ENCODE measurements at regions not wholly inside any gene's neighbourhood (a gene's known extent, or its start where the extent isn't known, plus 50 kb on each side); places are given as distances from the start of the nearest gene placed in this dataset.

- TF ChIP-seq POLR2AphosphoS5 (IDR thresholded peaks at IDR 0.05; ENCODE audit: low read depth, low read length) (no peak), REST (IDR thresholded peaks at IDR 0.05; ENCODE audit: insufficient read depth in 1 of 2, low read depth in 2 of 2, low read length in 2 of 2) (no peak), TAF1 (IDR thresholded peaks at IDR 0.05; ENCODE audit: borderline replicate concordance, insufficient read depth, low read length) (no peak), SIN3A (IDR thresholded peaks at IDR 0.05; ENCODE audit: borderline replicate concordance, insufficient read depth, low read length) (no peak), FOXP2 (optimal IDR thresholded peaks at IDR 0.05; ENCODE audit: borderline replicate concordance, extremely low read depth, extremely low read length, insufficient read depth) (no peak)
Observed at GRCh38 chr10:63027531-63027930, 105.6 kb upstream of the NRBF2 start.

All from PFSK-1 (cell line).